ENCODE measurements at regions not wholly inside any gene's neighbourhood (a gene's known extent, or its start where the extent isn't known, plus 50 kb on each side); places are given as distances from the start of the nearest gene placed in this dataset.
"Not testable (repeated sequence)": the region's sequence is repeated elsewhere in the genome, so short reads cannot be mapped to it uniquely, and the experiment has no call there.

GRCh38 chr2:89829828-89830227 lies 1138.4 kb downstream of the RPIA start:
- intact Hi-C loops (cut with micrococcal nuclease; ENCODE audit: unreplicated experiment) = no loop called here

GRCh38 chr2:89830341-89831218 lies 1139.1 kb downstream of the RPIA start:
- BruUV-seq (replicated peaks); H3K4me1 Mint-ChIP-seq (ENCODE audit: low read depth, unreplicated experiment); DNase-seq; H3K9me3 ChIP-seq; H3K4me3 ChIP-seq (ENCODE audit: low read depth, low read length); H3K9me3 Mint-ChIP-seq (ENCODE audit: unreplicated experiment); H3K27ac Mint-ChIP-seq (ENCODE audit: unreplicated experiment); H3K36me3 ChIP-seq (ENCODE audit: control insufficient read depth, insufficient read depth, low read length); H3K27me3 Mint-ChIP-seq (ENCODE audit: insufficient read depth, unreplicated experiment); H3K4me1 ChIP-seq; H3K27me3 ChIP-seq (replicated peaks; ENCODE audit: control insufficient read depth, insufficient read depth, low read length); CTCF ChIA-PET; POLR2A ChIA-PET; H3K4me3 Mint-ChIP-seq (ENCODE audit: unreplicated experiment); H3K36me3 Mint-ChIP-seq (ENCODE audit: insufficient read depth, unreplicated experiment); intact Hi-C loops (cut with micrococcal nuclease; ENCODE audit: unreplicated experiment): not testable (repeated sequence)

More at GRCh38 chr2:89829828-89830227, 1138.4 kb downstream of the RPIA start:
- no peak overlapping the region for H3K4me3 ChIP-seq (ENCODE audit: low read depth, low read length)
- CTCF ChIA-PET = no interaction called here
- Mint-ChIP-seq H3K4me3 (ENCODE audit: unreplicated experiment) (no peak overlapping the region), H3K9me3 (ENCODE audit: unreplicated experiment) (no peaks in the 10 kb centered on the region), H3K4me1 (ENCODE audit: low read depth, unreplicated experiment) (no peaks in the 10 kb centered on the region), H3K36me3 (ENCODE audit: insufficient read depth, unreplicated experiment) (no peaks in the 10 kb centered on the region), H3K27me3 (ENCODE audit: insufficient read depth, unreplicated experiment) (no peaks in the 10 kb centered on the region), H3K27ac (ENCODE audit: unreplicated experiment) (no peak overlapping the region)
- POLR2A ChIA-PET = no interaction called here
- no peaks in the 10 kb centered on the region for H3K4me1 ChIP-seq
- BruUV-seq (replicated peaks) = no TSS peak
- H3K36me3 ChIP-seq (ENCODE audit: control insufficient read depth, insufficient read depth, low read length) = no peaks in the 10 kb centered on the region
- H3K9me3 ChIP-seq = peaks cover 2% of the 10 kb centered on the region; the same call in 1 of the 2 replicates
- no peak for DNase-seq
- H3K27me3 ChIP-seq (replicated peaks; ENCODE audit: control insufficient read depth, insufficient read depth, low read length) = no peaks in the 10 kb centered on the region
- no peak for TF ChIP-seq CTCF (IDR thresholded peaks at IDR 0.05; ENCODE audit: insufficient read depth in 1 of 2, low read depth in 1 of 2, low read length in 1 of 2, severe bottlenecking in 1 of 2, unreplicated experiment in 1 of 2)

- H3K4me1 ChIP-seq = no peaks in the 10 kb centered on the region
- H3K4me3 Mint-ChIP-seq (ENCODE audit: unreplicated experiment) = no peak overlapping the region
- H3K4me3 ChIP-seq (ENCODE audit: low read depth, low read length) = no peak overlapping the region
- no peaks in the 10 kb centered on the region for H3K9me3 Mint-ChIP-seq (ENCODE audit: unreplicated experiment)
- H3K27me3 Mint-ChIP-seq (ENCODE audit: insufficient read depth, unreplicated experiment) = no peaks in the 10 kb centered on the region
- peaks cover 4% of the 10 kb centered on the region; the same call in 1 of the 2 replicates for H3K9me3 ChIP-seq
- H3K36me3 Mint-ChIP-seq (ENCODE audit: insufficient read depth, unreplicated experiment) = peaks cover 6% of the 10 kb centered on the region
- no TSS peak for BruUV-seq (replicated peaks)
- H3K27me3 ChIP-seq (replicated peaks; ENCODE audit: control insufficient read depth, insufficient read depth, low read length) = no peaks in the 10 kb centered on the region
- H3K36me3 ChIP-seq (ENCODE audit: control insufficient read depth, insufficient read depth, low read length) = no peaks in the 10 kb centered on the region
- ChIA-PET CTCF (no interaction called here), POLR2A (no interaction called here)
- H3K4me1 Mint-ChIP-seq (ENCODE audit: low read depth, unreplicated experiment) = no peaks in the 10 kb centered on the region
- DNase-seq = no peak
- intact Hi-C loops (cut with micrococcal nuclease; ENCODE audit: unreplicated experiment) = no loop called here
- no peak overlapping the region for H3K27ac Mint-ChIP-seq (ENCODE audit: unreplicated experiment)
- no peak for TF ChIP-seq CTCF (IDR thresholded peaks at IDR 0.05; ENCODE audit: insufficient read depth in 1 of 2, low read depth in 1 of 2, low read length in 1 of 2, severe bottlenecking in 1 of 2, unreplicated experiment in 1 of 2)
Measured at GRCh38 chr2:89831641-89832498, 1140.4 kb downstream of the RPIA start.
